HL-60 (cell line): ENCODE measurements at regions not wholly inside any gene's neighbourhood (a gene's known extent, or its start where the extent isn't known, plus 50 kb on each side); places are given as distances from the start of the nearest gene placed in this dataset.

Experiments used
- DNase-seq, 2 experiments: peaks; one replicate each; pipeline ENCODE4 v3.0.0-alpha.2; 2010 to 2020; ENCODE audit warnings: low read depth in 1 of 2, low spot score in 1 of 2
- H3K27ac ChIP-seq: fragments of 250-450 bp; sonication (Bioruptor Pico); replicated peaks from 2 replicates; pipeline ENCODE4 v1.5.1; 2020; ENCODE audit warnings: mild to moderate bottlenecking, moderate library complexity
- H3K27me3 ChIP-seq: fragments of 250-450 bp; sonication (Bioruptor Pico); 2 replicates; pipeline ENCODE4 v1.5.1; 2021; ENCODE audit warnings: mild to moderate bottlenecking, moderate library complexity; ENCODE audit not compliant: insufficient read depth, poor library complexity, severe bottlenecking
- H3K4me3 ChIP-seq: replicated peaks from 2 replicates; pipeline ENCODE4 v1.5.1; 2011; ENCODE audit warnings: mild to moderate bottlenecking, control low read depth, low read length; ENCODE audit not compliant: insufficient read depth
- GABPA ChIP-seq: IDR thresholded peaks from 2 replicates; pipeline ENCODE4 v1.6.1; 2012; ENCODE audit warnings: low read depth
- POLR2AphosphoS5 ChIP-seq: IDR thresholded peaks from 2 replicates; pipeline ENCODE4 v1.6.1; 2012; ENCODE audit warnings: low read depth
- SPI1 ChIP-seq: IDR thresholded peaks from 2 replicates; pipeline ENCODE4 v1.6.1; 2012; ENCODE audit warnings: low read depth, mild to moderate bottlenecking, borderline replicate concordance
- TF ChIP-seq, protein P1 (sequence below): IDR thresholded peaks from 2 replicates; pipeline ENCODE4 v1.6.1; 2012; ENCODE audit warnings: low read depth; ENCODE audit not compliant: insufficient replicate concordance
- TF ChIP-seq, protein P2 (sequence below): IDR thresholded peaks from one replicate; pipeline ENCODE4 v1.5.1; 2011; ENCODE audit warnings: low read length, control low read depth, inconsistent platforms; ENCODE audit not compliant: insufficient read depth

DNA sequence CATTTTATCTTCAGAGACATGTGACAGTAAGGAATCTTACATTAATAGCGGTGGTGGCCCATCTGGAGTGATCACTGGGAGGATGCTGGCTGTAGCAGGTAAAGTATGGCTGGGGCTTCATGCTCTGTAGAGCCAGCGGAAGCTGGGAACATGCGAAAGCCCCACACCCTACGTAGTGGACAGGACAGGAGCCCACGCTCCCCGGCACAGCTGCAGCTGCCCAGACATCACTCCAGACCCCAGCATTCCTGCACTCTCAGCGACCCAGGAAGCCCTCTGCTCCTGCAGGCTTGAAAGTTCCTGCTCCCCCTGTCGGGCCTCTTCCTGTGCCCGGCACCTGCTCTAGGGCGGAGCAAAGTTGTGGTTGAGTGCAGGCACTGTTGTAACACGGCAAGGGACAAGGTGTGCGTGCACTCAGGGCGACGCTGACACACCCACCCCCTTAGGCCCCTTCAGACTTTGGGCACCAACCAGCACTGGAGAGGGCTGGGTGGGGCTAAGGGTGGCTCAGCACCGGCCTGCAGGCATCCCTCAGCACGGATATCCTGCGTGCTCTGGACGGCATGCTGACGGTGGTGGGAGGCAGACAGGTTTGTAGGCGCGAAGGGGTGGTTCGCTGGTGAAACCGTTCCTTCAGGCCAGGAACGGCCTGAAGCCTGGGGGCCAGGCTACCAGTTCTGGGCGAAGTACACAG lies 568.3 kb downstream of the FSCB start:
- TF ChIP-seq POLR2AphosphoS5: no peak
- TF ChIP-seq SPI1: no peak
- TF ChIP-seq, protein P1, sequence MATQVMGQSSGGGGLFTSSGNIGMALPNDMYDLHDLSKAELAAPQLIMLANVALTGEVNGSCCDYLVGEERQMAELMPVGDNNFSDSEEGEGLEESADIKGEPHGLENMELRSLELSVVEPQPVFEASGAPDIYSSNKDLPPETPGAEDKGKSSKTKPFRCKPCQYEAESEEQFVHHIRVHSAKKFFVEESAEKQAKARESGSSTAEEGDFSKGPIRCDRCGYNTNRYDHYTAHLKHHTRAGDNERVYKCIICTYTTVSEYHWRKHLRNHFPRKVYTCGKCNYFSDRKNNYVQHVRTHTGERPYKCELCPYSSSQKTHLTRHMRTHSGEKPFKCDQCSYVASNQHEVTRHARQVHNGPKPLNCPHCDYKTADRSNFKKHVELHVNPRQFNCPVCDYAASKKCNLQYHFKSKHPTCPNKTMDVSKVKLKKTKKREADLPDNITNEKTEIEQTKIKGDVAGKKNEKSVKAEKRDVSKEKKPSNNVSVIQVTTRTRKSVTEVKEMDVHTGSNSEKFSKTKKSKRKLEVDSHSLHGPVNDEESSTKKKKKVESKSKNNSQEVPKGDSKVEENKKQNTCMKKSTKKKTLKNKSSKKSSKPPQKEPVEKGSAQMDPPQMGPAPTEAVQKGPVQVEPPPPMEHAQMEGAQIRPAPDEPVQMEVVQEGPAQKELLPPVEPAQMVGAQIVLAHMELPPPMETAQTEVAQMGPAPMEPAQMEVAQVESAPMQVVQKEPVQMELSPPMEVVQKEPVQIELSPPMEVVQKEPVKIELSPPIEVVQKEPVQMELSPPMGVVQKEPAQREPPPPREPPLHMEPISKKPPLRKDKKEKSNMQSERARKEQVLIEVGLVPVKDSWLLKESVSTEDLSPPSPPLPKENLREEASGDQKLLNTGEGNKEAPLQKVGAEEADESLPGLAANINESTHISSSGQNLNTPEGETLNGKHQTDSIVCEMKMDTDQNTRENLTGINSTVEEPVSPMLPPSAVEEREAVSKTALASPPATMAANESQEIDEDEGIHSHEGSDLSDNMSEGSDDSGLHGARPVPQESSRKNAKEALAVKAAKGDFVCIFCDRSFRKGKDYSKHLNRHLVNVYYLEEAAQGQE: no peak
- TF ChIP-seq GABPA: no peak
- Histone ChIP-seq H3K4me3 (no peak overlapping the region), H3K27me3 (no peaks in the 10 kb centered on the region), H3K27ac (no peak overlapping the region)
- no peak for DNase-seq

DNA sequence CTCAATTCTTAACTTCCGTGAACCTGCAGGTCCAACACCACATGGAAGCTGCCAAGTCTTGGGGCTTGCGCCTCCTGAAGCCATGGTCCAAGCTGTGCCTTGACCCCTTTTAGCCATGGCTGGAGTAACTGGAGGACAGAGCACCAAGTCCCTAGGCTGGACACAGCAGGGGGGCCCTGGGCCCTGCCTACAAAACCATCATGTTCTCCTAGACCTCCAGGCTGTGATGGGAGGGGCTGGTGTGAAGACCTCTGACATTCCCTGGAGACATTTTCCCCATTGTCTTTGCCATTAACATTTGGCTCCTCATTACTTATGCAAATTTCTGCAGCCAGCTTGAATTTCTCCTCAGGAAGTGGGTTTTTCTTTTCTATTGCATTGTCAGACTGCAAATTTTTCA lies 570.1 kb downstream of the FSCB start:
- no peak for DNase-seq
- TF ChIP-seq, protein P2, sequence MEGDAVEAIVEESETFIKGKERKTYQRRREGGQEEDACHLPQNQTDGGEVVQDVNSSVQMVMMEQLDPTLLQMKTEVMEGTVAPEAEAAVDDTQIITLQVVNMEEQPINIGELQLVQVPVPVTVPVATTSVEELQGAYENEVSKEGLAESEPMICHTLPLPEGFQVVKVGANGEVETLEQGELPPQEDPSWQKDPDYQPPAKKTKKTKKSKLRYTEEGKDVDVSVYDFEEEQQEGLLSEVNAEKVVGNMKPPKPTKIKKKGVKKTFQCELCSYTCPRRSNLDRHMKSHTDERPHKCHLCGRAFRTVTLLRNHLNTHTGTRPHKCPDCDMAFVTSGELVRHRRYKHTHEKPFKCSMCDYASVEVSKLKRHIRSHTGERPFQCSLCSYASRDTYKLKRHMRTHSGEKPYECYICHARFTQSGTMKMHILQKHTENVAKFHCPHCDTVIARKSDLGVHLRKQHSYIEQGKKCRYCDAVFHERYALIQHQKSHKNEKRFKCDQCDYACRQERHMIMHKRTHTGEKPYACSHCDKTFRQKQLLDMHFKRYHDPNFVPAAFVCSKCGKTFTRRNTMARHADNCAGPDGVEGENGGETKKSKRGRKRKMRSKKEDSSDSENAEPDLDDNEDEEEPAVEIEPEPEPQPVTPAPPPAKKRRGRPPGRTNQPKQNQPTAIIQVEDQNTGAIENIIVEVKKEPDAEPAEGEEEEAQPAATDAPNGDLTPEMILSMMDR: no peak
- TF ChIP-seq GABPA: no peak
- TF ChIP-seq, protein P1: no peak
- TF ChIP-seq SPI1: no peak
- H3K27me3 ChIP-seq: no peaks in the 10 kb centered on the region

DNA sequence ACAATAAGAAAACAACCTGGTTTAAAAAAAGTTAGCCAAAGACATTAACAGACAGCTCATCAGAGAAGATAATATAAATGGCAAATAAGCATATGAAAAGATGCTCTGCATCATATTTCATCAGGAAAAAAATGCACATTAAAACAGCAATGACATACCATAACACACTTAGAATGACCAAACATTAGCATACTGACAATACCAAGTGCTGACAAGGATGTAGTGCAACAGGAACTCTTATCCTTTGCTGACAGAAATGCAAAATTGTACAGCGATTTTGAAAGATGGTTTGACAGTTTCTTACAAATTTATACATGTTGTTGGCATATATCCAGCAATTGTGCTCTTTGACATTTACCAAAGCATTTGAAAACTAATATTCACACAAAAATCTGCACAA lies 573.0 kb downstream of the FSCB start:
- Histone ChIP-seq H3K27ac (no peak overlapping the region), H3K27me3 (no peaks in the 10 kb centered on the region), H3K4me3 (no peak overlapping the region)
- TF ChIP-seq GABPA (no peak), SPI1 (no peak), POLR2AphosphoS5 (no peak)
- TF ChIP-seq, protein P2: no peak
- TF ChIP-seq, protein P1: no peak
- DNase-seq: no peak

More for the DNA sequence above, 570.1 kb downstream of the FSCB start:
- Histone ChIP-seq H3K27ac (no peak overlapping the region), H3K4me3 (no peak overlapping the region)
